ENCODE measurements at regions not wholly inside any gene's neighbourhood (a gene's known extent, or its start where the extent isn't known, plus 50 kb on each side); places are given as distances from the start of the nearest gene placed in this dataset.

- no peak for TF ChIP-seq RXRA (IDR thresholded peaks at IDR 0.05)
- no peak for TF ChIP-seq EGR1 (IDR thresholded peaks at IDR 0.05; ENCODE audit: low read depth in 2 of 2)
- TF ChIP-seq, protein P1, sequence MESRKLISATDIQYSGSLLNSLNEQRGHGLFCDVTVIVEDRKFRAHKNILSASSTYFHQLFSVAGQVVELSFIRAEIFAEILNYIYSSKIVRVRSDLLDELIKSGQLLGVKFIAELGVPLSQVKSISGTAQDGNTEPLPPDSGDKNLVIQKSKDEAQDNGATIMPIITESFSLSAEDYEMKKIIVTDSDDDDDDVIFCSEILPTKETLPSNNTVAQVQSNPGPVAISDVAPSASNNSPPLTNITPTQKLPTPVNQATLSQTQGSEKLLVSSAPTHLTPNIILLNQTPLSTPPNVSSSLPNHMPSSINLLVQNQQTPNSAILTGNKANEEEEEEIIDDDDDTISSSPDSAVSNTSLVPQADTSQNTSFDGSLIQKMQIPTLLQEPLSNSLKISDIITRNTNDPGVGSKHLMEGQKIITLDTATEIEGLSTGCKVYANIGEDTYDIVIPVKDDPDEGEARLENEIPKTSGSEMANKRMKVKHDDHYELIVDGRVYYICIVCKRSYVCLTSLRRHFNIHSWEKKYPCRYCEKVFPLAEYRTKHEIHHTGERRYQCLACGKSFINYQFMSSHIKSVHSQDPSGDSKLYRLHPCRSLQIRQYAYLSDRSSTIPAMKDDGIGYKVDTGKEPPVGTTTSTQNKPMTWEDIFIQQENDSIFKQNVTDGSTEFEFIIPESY (IDR thresholded peaks at IDR 0.05) = no peak
- TF ChIP-seq, protein P2, sequence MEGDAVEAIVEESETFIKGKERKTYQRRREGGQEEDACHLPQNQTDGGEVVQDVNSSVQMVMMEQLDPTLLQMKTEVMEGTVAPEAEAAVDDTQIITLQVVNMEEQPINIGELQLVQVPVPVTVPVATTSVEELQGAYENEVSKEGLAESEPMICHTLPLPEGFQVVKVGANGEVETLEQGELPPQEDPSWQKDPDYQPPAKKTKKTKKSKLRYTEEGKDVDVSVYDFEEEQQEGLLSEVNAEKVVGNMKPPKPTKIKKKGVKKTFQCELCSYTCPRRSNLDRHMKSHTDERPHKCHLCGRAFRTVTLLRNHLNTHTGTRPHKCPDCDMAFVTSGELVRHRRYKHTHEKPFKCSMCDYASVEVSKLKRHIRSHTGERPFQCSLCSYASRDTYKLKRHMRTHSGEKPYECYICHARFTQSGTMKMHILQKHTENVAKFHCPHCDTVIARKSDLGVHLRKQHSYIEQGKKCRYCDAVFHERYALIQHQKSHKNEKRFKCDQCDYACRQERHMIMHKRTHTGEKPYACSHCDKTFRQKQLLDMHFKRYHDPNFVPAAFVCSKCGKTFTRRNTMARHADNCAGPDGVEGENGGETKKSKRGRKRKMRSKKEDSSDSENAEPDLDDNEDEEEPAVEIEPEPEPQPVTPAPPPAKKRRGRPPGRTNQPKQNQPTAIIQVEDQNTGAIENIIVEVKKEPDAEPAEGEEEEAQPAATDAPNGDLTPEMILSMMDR (IDR thresholded peaks at IDR 0.05; ENCODE audit: low read depth, low read length, missing input control) = no peak
- no peak for TF ChIP-seq GABPA (IDR thresholded peaks at IDR 0.05 in 1 of 2, conservative IDR thresholded peaks at IDR 0.05 in 1 of 2)
Measured at GRCh38 chr17:72033334-72033733, 87.5 kb upstream of the SOX9 start (continued).

GRCh38 chr17:72034000-72034399, 86.8 kb upstream of the SOX9 start:
- H3K9ac ChIP-seq (ENCODE audit: low read depth in 1 of 2, low read length in 2 of 2) = no peak overlapping the region
- DNase-seq (ENCODE audit: low spot score) = no peak
- WGBS = 86% methylated on average over 2 of the region's 2 CpGs
- TF ChIP-seq RAD21 (IDR thresholded peaks at IDR 0.05) = no peak
- no peak for TF ChIP-seq HNF4A (conservative IDR thresholded peaks at IDR 0.05)
- no peak for TF ChIP-seq TAF1 (conservative IDR thresholded peaks at IDR 0.05)
- TF ChIP-seq YY1 (IDR thresholded peaks at IDR 0.05) = no peak
- no peak for TF ChIP-seq REST (IDR thresholded peaks at IDR 0.05)
- TF ChIP-seq, protein P2 (IDR thresholded peaks at IDR 0.05; ENCODE audit: low read depth, low read length, missing input control) = no peak
- no peak overlapping the region for H3K27ac ChIP-seq (ENCODE audit: low read depth in 1 of 2, low read length in 2 of 2)
- no peaks in the 10 kb centered on the region for H3K36me3 ChIP-seq (ENCODE audit: control insufficient read depth in 4 of 4, insufficient read depth in 3 of 4, low read depth in 1 of 4, low read length in 3 of 4)
- peaks cover 0 to 2% (median 0%) of the 10 kb centered on the region in 4 donors for H3K27me3 ChIP-seq (ENCODE audit: control insufficient read depth in 4 of 4, insufficient read depth in 4 of 4, low read length in 3 of 4)
- H3K9me3 ChIP-seq (ENCODE audit: control insufficient read depth in 4 of 4, low read length in 3 of 4) = no peaks in the 10 kb centered on the region
- H3K4me1 ChIP-seq (ENCODE audit: control insufficient read depth in 4 of 4, insufficient read depth in 4 of 4, low read length in 3 of 4) = peaks cover 0 to 8% (median 4%) of the 10 kb centered on the region in 4 donors
- no peak overlapping the region for H3K4me3 ChIP-seq (ENCODE audit: low read depth in 1 of 3, low read length in 3 of 3)

All from liver (tissue), 8 donors.